Stimulated activated effector memory CD8-positive, alpha-beta T cell treated with anti-CD3 and anti-CD28 coated beads, Interleukin-12 subunit alpha, Interleukin-12 subunit beta, amount 100 ng/mL, for 72 hours (primary cell): ENCODE measurements at regions not wholly inside any gene's neighbourhood (a gene's known extent, or its start where the extent isn't known, plus 50 kb on each side); places are given as distances from the start of the nearest gene placed in this dataset.
A peak's percentile ranks its signal among the peaks of the same experiment; 100 is the strongest.
"Not testable (repeated sequence)": the region's sequence is repeated elsewhere in the genome, so short reads cannot be mapped to it uniquely, and the experiment has no call there.

Source experiments
- ATAC-seq: fragments of 150-1000 bp; cut with Tn5 transposase; 2 replicates; pipeline ENCODE4 v1.10.0; 2021
- DNase-seq, 2 donors: peaks; one replicate each; pipeline ENCODE4 v3.0.0; 2021 to 2022; ENCODE audit warnings: low spot score in 2 of 2
- H3K27ac Mint-ChIP-seq: one replicate; pipeline ENCODE4 v1.8.0; 2022; ENCODE audit warnings: mild to moderate bottlenecking, mixed read lengths
- H3K36me3 Mint-ChIP-seq: one replicate; pipeline ENCODE4 v1.8.0; 2022; ENCODE audit warnings: mild to moderate bottlenecking, mixed read lengths
- H3K4me1 Mint-ChIP-seq: one replicate; pipeline ENCODE4 v1.8.0; 2022; ENCODE audit warnings: mixed read lengths
- H3K4me3 Mint-ChIP-seq: one replicate; pipeline ENCODE4 v1.8.0; 2022; ENCODE audit warnings: mild to moderate bottlenecking, mixed read lengths
- H3K9me3 Mint-ChIP-seq: one replicate; pipeline ENCODE4 v1.8.0; 2022; ENCODE audit warnings: mixed read lengths

DNA sequence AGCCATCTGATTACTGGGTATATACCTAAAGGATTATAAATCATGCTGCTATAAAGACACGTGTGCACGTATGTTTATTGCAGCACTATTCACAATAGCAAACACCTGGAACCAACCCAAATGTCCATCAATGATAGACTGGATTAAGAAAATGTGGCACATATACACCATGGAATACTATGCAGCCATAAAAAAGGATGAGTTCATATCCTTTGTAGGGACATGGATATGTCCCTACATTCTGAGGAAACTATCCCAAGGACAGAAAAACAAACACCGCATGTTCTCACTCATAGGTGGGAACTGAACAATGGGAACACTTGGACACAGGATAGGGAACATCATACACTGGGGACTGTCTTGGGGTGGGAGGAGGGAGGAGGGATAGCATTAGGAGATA, 165.7 kb downstream of the CETN3 start:
- not testable (repeated sequence) for H3K27ac Mint-ChIP-seq, DNase-seq, H3K9me3 Mint-ChIP-seq, H3K4me3 Mint-ChIP-seq, H3K4me1 Mint-ChIP-seq, ATAC-seq, H3K36me3 Mint-ChIP-seq

DNA sequence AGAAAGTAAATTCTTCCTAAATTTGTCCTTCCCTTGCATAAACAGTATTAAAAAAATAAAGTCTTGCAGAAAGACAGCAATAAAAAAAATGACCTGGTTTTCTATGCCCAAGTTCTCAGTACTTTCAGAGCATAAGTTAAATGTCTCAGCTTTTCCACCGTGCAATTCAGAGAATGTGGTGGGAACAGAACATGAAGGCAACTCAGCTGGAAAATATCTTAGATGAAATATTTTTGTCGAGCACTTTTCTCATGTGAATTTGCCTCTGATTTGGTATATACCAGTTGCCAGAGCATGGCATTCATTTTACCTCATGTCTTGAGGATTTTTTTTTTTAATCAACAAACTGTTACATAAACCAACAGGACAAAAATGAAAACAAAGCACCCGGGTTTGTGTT, 176.1 kb downstream of the CETN3 start:
- no peak for DNase-seq
- H3K9me3 Mint-ChIP-seq, result no peaks in the 10 kb centered on the region
- no peaks in the 10 kb centered on the region for H3K36me3 Mint-ChIP-seq
- no peaks in the 10 kb centered on the region for H3K4me1 Mint-ChIP-seq
- no peak for ATAC-seq
- H3K4me3 Mint-ChIP-seq, result no peak overlapping the region
- H3K27ac Mint-ChIP-seq, result no peak overlapping the region

GRCh38 chr5:90231688-90232087, 177.9 kb downstream of the CETN3 start:
- ATAC-seq (no peak), DNase-seq (no peak)
- H3K36me3 Mint-ChIP-seq, result no peaks in the 10 kb centered on the region
- no peak overlapping the region for H3K27ac Mint-ChIP-seq
- no peaks in the 10 kb centered on the region for H3K9me3 Mint-ChIP-seq
- H3K4me3 Mint-ChIP-seq, result no peak overlapping the region
- H3K4me1 Mint-ChIP-seq, result no peaks in the 10 kb centered on the region

DNA sequence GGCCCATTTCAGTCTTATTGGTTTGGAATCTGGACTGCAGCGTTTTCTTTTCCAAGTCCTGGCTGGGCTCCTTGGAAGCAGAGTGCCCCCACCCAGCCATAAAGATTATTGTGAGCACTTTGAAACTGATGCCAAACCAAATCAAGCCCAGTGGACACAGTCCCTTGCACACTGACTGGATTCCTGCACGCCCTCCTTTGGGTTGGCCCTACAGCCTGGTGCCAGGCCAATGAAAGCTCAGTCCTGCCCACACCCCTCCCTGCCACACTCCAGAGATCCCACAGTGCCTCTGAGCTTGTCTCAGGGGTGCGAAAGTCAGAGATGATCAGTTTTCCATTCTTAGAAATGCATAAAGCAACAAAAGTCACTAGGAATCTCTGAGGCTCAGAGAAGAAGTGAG, 181.9 kb downstream of the CETN3 start:
- DNase-seq (no peak), ATAC-seq (no peak)
- no peaks in the 10 kb centered on the region for H3K9me3 Mint-ChIP-seq
- H3K4me3 Mint-ChIP-seq, result no peak overlapping the region
- no peaks in the 10 kb centered on the region for H3K4me1 Mint-ChIP-seq
- no peaks in the 10 kb centered on the region for H3K36me3 Mint-ChIP-seq
- H3K27ac Mint-ChIP-seq, result no peak overlapping the region

- no peak for DNase-seq
- Mint-ChIP-seq H3K27ac (no peak overlapping the region), H3K4me1 (no peaks in the 10 kb centered on the region), H3K9me3 (no peaks in the 10 kb centered on the region), H3K4me3 (no peak overlapping the region), H3K36me3 (no peaks in the 10 kb centered on the region)
- no peak for ATAC-seq
These were observed 183.0 kb downstream of the CETN3 start for GRCh38 chr5:90226433-90227099.

DNA sequence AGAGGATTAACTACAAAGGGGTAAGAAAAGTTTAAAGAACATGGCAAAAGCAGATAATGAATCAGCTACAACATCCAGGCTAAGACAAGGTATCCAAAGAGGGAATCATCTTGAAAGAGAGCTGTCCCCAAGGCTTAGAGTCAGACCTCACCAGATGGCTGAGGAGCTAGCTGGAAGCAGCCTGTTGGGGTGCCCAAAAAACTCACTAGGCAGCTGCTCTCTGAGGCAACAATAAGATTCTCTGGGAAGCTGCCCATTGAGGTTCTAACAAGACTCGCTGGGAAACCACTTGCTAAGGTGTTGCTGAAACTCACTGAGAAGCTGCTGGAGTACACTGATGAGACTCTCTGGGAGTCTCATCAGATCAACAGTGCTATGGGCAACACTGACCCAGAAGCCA, 185.2 kb downstream of the CETN3 start:
- Mint-ChIP-seq H3K36me3 (no peaks in the 10 kb centered on the region), H3K9me3 (no peaks in the 10 kb centered on the region), H3K4me1 (no peaks in the 10 kb centered on the region), H3K27ac (no peak overlapping the region), H3K4me3 (no peak overlapping the region)
- DNase-seq (no peak), ATAC-seq (peak; percentile 48)

DNA sequence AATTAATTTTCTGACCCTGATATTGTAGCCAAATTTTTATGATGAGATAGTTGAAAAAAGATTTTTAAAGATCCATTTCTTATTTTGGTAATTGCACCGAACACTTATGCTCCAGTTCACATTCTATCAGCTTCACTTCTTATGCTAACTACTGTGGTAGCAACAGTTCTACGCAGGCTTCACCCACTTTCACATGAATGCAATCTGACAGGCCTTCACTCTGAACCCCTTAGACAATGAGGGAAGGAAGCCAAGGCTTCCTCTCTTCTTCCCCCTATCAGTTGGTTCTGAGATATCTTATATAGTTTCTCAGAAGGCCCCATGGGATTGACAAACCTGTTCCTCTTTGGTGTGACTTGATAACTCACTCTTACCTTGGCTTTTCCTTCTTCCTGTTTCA, 185.8 kb downstream of the CETN3 start:
- ATAC-seq (no peak), DNase-seq (no peak)
- no peaks in the 10 kb centered on the region for H3K4me1 Mint-ChIP-seq
- H3K27ac Mint-ChIP-seq, result no peak overlapping the region
- no peaks in the 10 kb centered on the region for H3K36me3 Mint-ChIP-seq
- H3K4me3 Mint-ChIP-seq, result no peak overlapping the region
- peaks cover 3% of the 10 kb centered on the region for H3K9me3 Mint-ChIP-seq

- no peak overlapping the region for H3K27ac Mint-ChIP-seq
- ATAC-seq (no peak), DNase-seq (no peak)
- H3K4me3 Mint-ChIP-seq, result no peak overlapping the region
- peaks cover 5% of the 10 kb centered on the region for H3K9me3 Mint-ChIP-seq
- no peaks in the 10 kb centered on the region for H3K36me3 Mint-ChIP-seq
- H3K4me1 Mint-ChIP-seq, result no peaks in the 10 kb centered on the region
These were observed 187.6 kb downstream of the CETN3 start for GRCh38 chr5:90221951-90222350.

DNA sequence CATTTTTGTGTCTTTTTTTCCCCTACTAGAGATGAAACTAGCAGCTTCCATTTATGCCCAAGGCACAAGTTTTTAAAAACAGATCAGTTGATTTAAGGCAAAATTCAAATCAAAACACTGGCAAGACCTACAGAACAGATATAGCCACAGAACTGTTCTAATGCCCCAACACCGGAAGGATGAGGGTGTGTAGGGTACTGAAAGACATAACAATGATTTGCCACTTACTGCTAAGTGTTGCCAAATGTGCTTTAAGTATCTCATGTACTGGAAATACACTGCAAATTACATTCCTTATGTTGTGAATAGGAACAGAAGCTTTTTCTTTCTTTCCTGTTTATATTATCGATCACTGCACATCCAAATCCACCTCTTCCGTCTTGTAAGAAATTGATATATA, 189.0 kb downstream of the CETN3 start:
- no peak overlapping the region for H3K27ac Mint-ChIP-seq
- no peaks in the 10 kb centered on the region for H3K4me1 Mint-ChIP-seq
- ATAC-seq (no peak), DNase-seq (no peak)
- H3K9me3 Mint-ChIP-seq, result peaks cover 5% of the 10 kb centered on the region
- H3K36me3 Mint-ChIP-seq, result no peaks in the 10 kb centered on the region
- H3K4me3 Mint-ChIP-seq, result no peak overlapping the region

DNA sequence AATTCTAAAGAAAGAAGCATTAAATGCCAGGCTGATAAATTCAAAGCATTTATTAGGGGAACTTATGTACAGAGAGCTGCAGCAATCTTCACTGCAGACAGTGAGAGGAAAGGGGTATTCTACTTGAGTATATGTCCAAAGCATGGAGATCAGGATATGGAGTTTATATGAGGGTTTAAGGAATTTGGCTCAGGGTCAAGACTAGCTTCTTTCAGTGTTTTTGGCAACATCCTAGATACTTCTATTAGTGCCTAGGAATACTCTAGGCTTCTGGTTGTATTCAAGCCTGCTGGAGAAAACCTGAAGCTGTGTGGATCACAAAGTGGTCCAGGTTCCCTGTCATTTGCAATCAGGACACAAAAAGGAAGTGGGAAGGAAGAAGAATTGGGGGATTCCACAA, 194.6 kb downstream of the CETN3 start:
- H3K27ac Mint-ChIP-seq, result no peak overlapping the region
- no peaks in the 10 kb centered on the region for H3K4me1 Mint-ChIP-seq
- H3K9me3 Mint-ChIP-seq, result peaks cover 5% of the 10 kb centered on the region
- H3K4me3 Mint-ChIP-seq, result no peak overlapping the region
- H3K36me3 Mint-ChIP-seq, result no peaks in the 10 kb centered on the region
- DNase-seq, result no peak
- ATAC-seq, result no peak

DNA sequence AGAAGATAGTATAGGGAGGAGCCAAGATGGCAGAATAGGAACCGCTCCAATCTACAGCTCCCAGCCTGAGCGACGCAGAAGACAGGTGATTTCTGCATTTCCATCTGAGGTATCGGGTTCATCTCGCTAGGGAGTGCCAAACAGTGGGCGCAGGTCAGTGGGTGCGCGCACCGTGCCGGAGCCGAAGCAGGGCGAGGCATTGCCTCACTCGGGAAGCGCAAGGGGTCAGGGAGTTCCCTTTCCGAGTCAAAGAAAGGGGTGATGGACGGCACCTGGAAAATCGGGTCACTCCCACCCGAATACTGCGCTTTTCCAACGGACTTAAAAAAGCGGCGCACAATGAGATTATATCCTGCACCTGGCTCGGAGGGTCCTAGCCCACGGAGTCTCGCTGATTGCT, 201.2 kb downstream of the CETN3 start:
- ATAC-seq, H3K27ac Mint-ChIP-seq, DNase-seq, H3K4me3 Mint-ChIP-seq, H3K9me3 Mint-ChIP-seq, H3K36me3 Mint-ChIP-seq, H3K4me1 Mint-ChIP-seq: not testable (repeated sequence)

GRCh38 chr5:90201923-90202322, 207.6 kb downstream of the CETN3 start:
- Mint-ChIP-seq H3K4me3 (no peak overlapping the region), H3K4me1 (no peaks in the 10 kb centered on the region), H3K36me3 (no peaks in the 10 kb centered on the region), H3K27ac (no peak overlapping the region), H3K9me3 (peaks cover 5% of the 10 kb centered on the region)
- DNase-seq (no peak), ATAC-seq (no peak)

DNA sequence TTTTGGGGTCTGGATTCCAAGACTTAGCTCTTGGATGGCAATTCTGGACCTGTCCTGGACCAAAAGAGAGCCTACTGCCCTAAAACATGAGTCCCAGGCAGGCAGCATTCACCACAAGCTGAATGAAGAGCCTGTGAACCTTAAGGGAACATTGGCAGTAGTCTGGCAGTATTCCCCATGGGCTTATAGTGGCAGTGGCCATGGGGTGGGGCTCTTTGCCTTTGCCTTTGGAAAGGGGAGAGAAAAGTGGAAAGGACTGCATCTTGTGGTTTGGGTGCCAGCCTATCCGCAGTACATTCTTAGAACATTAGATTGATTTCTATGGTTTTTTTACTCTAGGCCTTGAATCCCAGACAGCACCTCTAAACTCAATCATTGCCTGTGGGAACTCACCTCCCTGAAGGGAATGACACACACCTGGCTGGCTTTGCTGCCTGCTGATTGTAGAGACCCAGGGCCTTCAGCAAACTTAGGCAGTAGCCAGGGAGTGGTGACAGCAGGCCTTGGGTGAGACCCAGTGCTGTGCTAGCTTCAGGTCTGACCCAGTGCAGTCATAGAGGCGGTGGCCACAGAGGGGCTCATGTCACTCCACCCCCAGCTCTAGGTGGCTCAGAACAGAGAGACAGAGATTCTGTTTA, 216.3 kb downstream of the CETN3 start:
- no peaks in the 10 kb centered on the region for H3K4me1 Mint-ChIP-seq
- no peak overlapping the region for H3K4me3 Mint-ChIP-seq
- H3K9me3 Mint-ChIP-seq, result peaks cover 6% of the 10 kb centered on the region
- ATAC-seq (peak; percentile 48), DNase-seq (no peak)
- no peaks in the 10 kb centered on the region for H3K36me3 Mint-ChIP-seq
- no peak overlapping the region for H3K27ac Mint-ChIP-seq

GRCh38 chr5:90191352-90192045, 218.1 kb downstream of the CETN3 start:
- Mint-ChIP-seq H3K4me1 (no peaks in the 10 kb centered on the region), H3K4me3 (no peak overlapping the region), H3K9me3 (peaks cover 6% of the 10 kb centered on the region), H3K27ac (no peak overlapping the region), H3K36me3 (no peaks in the 10 kb centered on the region)
- no peak for DNase-seq
- ATAC-seq, result no peak

- Mint-ChIP-seq H3K4me1 (no peaks in the 10 kb centered on the region), H3K9me3 (peaks cover 5% of the 10 kb centered on the region), H3K36me3 (no peaks in the 10 kb centered on the region), H3K4me3 (no peak overlapping the region), H3K27ac (no peak overlapping the region)
- no peak for ATAC-seq
- no peak for DNase-seq
These were observed 223.6 kb downstream of the CETN3 start for GRCh38 chr5:90185897-90186468.

DNA sequence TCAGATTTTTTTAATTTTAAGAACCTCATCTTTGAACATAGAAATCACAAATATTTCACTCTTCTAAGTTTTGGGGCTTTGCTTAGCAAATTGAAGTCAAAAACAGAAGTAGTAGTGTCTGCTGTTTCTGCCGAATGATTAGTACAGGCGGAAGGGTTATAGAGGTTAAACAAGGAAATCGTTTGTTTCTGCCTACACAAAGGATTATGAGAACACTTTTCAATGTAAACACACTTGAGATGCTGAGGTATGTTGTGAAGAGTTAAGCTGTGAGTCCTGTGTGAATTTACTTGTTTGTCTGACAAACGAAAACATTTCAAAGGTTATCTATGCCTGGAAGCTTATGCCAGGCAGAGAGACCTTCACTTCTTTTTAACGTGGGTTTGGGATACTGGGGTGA, 224.8 kb downstream of the CETN3 start:
- H3K4me3 Mint-ChIP-seq, result no peak overlapping the region
- H3K4me1 Mint-ChIP-seq, result no peaks in the 10 kb centered on the region
- no peaks in the 10 kb centered on the region for H3K36me3 Mint-ChIP-seq
- H3K27ac Mint-ChIP-seq, result no peak overlapping the region
- DNase-seq (no peak), ATAC-seq (no peak)
- H3K9me3 Mint-ChIP-seq, result peaks cover 8% of the 10 kb centered on the region
